ENCODE measurements at regions not wholly inside any gene's neighbourhood (a gene's known extent, or its start where the extent isn't known, plus 50 kb on each side); places are given as distances from the start of the nearest gene placed in this dataset.

- H3K9me3 ChIP-seq: no peaks in the 10 kb centered on the region
- no peak for DNase-seq
- H3K27me3 ChIP-seq: no peaks in the 10 kb centered on the region
- intact Hi-C loops (cut with DNase I; ENCODE audit: low total_unique reads) (no loop called here), in situ Hi-C loops (cut with MboI; ENCODE audit: low sequenced_read_pairs in 4 of 4) (no loop called here)
- peaks cover 2 to 5% of the 10 kb centered on the region in 2 donors for H3K4me1 ChIP-seq
- H3K27ac ChIP-seq: no peak overlapping the region
- H3K36me3 ChIP-seq: no peaks in the 10 kb centered on the region
- no peak for TF ChIP-seq POLR2A (IDR thresholded peaks at IDR 0.05)
- TF ChIP-seq CTCF (IDR thresholded peaks at IDR 0.05 in 4 of 5, conservative IDR thresholded peaks at IDR 0.05 in 1 of 5): no peak
- ATAC-seq: no peak
- H3K4me3 ChIP-seq: no peak overlapping the region
These were observed 267.3 kb downstream of the MTX2 start for GRCh38 chr2:176536439-176537133.

GRCh38 chr2:176537932-176538331, 268.7 kb downstream of the MTX2 start:
- in situ Hi-C loops (cut with MboI; ENCODE audit: low sequenced_read_pairs in 4 of 4) (no loop called here), intact Hi-C loops (cut with DNase I; ENCODE audit: low total_unique reads) (no loop called here)
- H3K4me3 ChIP-seq: no peak overlapping the region
- ATAC-seq (no peak), DNase-seq (no peak)
- no peaks in the 10 kb centered on the region for H3K36me3 ChIP-seq
- H3K4me1 ChIP-seq: peaks cover 2 to 5% of the 10 kb centered on the region in 2 donors
- H3K27ac ChIP-seq: no peak overlapping the region
- H3K27me3 ChIP-seq: no peaks in the 10 kb centered on the region
- no peaks in the 10 kb centered on the region for H3K9me3 ChIP-seq
- no peak for TF ChIP-seq POLR2A (IDR thresholded peaks at IDR 0.05)
- no peak for TF ChIP-seq CTCF (IDR thresholded peaks at IDR 0.05 in 4 of 5, conservative IDR thresholded peaks at IDR 0.05 in 1 of 5)

- Histone ChIP-seq H3K27me3 (no peaks in the 10 kb centered on the region), H3K4me3 (no peak overlapping the region), H3K9me3 (no peaks in the 10 kb centered on the region), H3K36me3 (no peaks in the 10 kb centered on the region), H3K4me1 (peaks cover 0 to 7% of the 10 kb centered on the region in 2 donors), H3K27ac (no peak overlapping the region)
- intact Hi-C loops (cut with DNase I; ENCODE audit: low total_unique reads) (no loop called here), in situ Hi-C loops (cut with MboI; ENCODE audit: low sequenced_read_pairs in 4 of 4) (no loop called here)
- no peak for TF ChIP-seq POLR2A (IDR thresholded peaks at IDR 0.05)
- TF ChIP-seq CTCF (IDR thresholded peaks at IDR 0.05 in 4 of 5, conservative IDR thresholded peaks at IDR 0.05 in 1 of 5): no peak
- no peak for ATAC-seq
- DNase-seq: no peak
These were observed 271.8 kb downstream of the MTX2 start for GRCh38 chr2:176540995-176541394.

GRCh38 chr2:176542476-176542875, 273.2 kb downstream of the MTX2 start:
- H3K4me3 ChIP-seq: no peak overlapping the region
- in situ Hi-C loops (cut with MboI; ENCODE audit: low sequenced_read_pairs in 4 of 4) (no loop called here), intact Hi-C loops (cut with DNase I; ENCODE audit: low total_unique reads) (no loop called here)
- ATAC-seq: no peak
- no peak for TF ChIP-seq POLR2A (IDR thresholded peaks at IDR 0.05)
- TF ChIP-seq CTCF (IDR thresholded peaks at IDR 0.05 in 4 of 5, conservative IDR thresholded peaks at IDR 0.05 in 1 of 5): no peak
- H3K27me3 ChIP-seq: no peaks in the 10 kb centered on the region
- no peak for DNase-seq
- no peaks in the 10 kb centered on the region for H3K36me3 ChIP-seq
- no peaks in the 10 kb centered on the region for H3K9me3 ChIP-seq
- no peak overlapping the region for H3K27ac ChIP-seq
- peaks cover 0 to 7% of the 10 kb centered on the region in 2 donors for H3K4me1 ChIP-seq

GRCh38 chr2:176544557-176544956, 275.3 kb downstream of the MTX2 start:
- no peaks in the 10 kb centered on the region for H3K27me3 ChIP-seq
- in situ Hi-C loops (cut with MboI; ENCODE audit: low sequenced_read_pairs in 4 of 4): no loop called here
- H3K27ac ChIP-seq: no peak overlapping the region
- H3K9me3 ChIP-seq: no peaks in the 10 kb centered on the region
- no peaks in the 10 kb centered on the region for H3K36me3 ChIP-seq
- ATAC-seq: no peak
- intact Hi-C loops (cut with DNase I; ENCODE audit: low total_unique reads): no loop called here
- no peak for TF ChIP-seq CTCF (IDR thresholded peaks at IDR 0.05 in 4 of 5, conservative IDR thresholded peaks at IDR 0.05 in 1 of 5)
- TF ChIP-seq POLR2A (IDR thresholded peaks at IDR 0.05): no peak
- H3K4me3 ChIP-seq: no peak overlapping the region
- no peak for DNase-seq
- H3K4me1 ChIP-seq: peaks cover 0 to 7% of the 10 kb centered on the region in 2 donors
